Kidney (tissue), 13 donors: ENCODE measurements at regions not wholly inside any gene's neighbourhood (a gene's known extent, or its start where the extent isn't known, plus 50 kb on each side); places are given as distances from the start of the nearest gene placed in this dataset.
A peak's percentile ranks its signal among the peaks of the same experiment; 100 is the strongest.
"Not testable (repeated sequence)": the region's sequence is repeated elsewhere in the genome, so short reads cannot be mapped to it uniquely, and the experiment has no call there.

Experiments used
- DNase-seq, 5 donors: peaks; one replicate each; pipeline ENCODE4 v3.0.0-alpha.2; 2013 to 2020
- FAIRE-seq: peaks from 2 replicates; lab custom pipeline; 2012; peaks lifted over from hg19 to GRCh38; lab: Jason Lieb, UNC
- H3K27ac ChIP-seq, 2 donors: one replicate each; pipeline ENCODE4 v1.7.0; 2013; ENCODE audit warnings: low read depth in 2 of 2, low read length in 2 of 2, inconsistent platforms in 1 of 2
- H3K27me3 ChIP-seq: one replicate; pipeline ENCODE4 v1.7.1; 2013; ENCODE audit warnings: low read length, inconsistent platforms; ENCODE audit not compliant: control insufficient read depth, insufficient read depth
- H3K36me3 ChIP-seq, 3 donors: one replicate each; pipeline versions ENCODE4 v1.7.0 to v1.7.1; 2013; ENCODE audit warnings: low read length in 3 of 3, control low read depth in 1 of 3, inconsistent platforms in 1 of 3; ENCODE audit not compliant: insufficient read depth in 3 of 3, control insufficient read depth in 2 of 3
- H3K4me1 ChIP-seq, 3 donors: one replicate each; pipeline versions ENCODE4 v1.7.0 to v1.7.1; 2013; ENCODE audit warnings: low read length in 3 of 3, inconsistent platforms in 1 of 3, low read depth in 1 of 3; ENCODE audit not compliant: control insufficient read depth in 2 of 3, insufficient read depth in 2 of 3
- H3K4me3 ChIP-seq, 3 donors: one replicate each; pipeline versions ENCODE4 v1.7.0 to v1.8.1; 2013; ENCODE audit warnings: low read length in 3 of 3, control low read depth in 1 of 3, inconsistent platforms in 1 of 3
- H3K9ac ChIP-seq, 3 donors: one replicate each; pipeline versions ENCODE4 v1.7.0 to v1.7.1; 2013; ENCODE audit warnings: low read length in 3 of 3, control low read depth in 1 of 3, inconsistent platforms in 1 of 3
- H3K9me3 ChIP-seq, 3 donors: one replicate each; pipeline versions ENCODE4 v1.7.0 to v1.7.1; 2013; ENCODE audit warnings: low read length in 3 of 3, control low read depth in 1 of 3, inconsistent platforms in 1 of 3; ENCODE audit not compliant: control insufficient read depth in 2 of 3, insufficient read depth in 1 of 3
- intact Hi-C: fragments of 100-400 bp; cut with DNase I; formaldehyde crosslinking; loops from one replicate; pipeline ENCODE4 v1.11.1; 2022
- TF ChIP-seq, protein P1 (sequence below): IDR thresholded peaks from 3 replicates; pipeline ENCODE4 v1.5.1; 2012; ENCODE audit warnings: mild to moderate bottlenecking, moderate library complexity, borderline replicate concordance; ENCODE audit not compliant: insufficient read depth; ENCODE audit errors: extremely low read depth
- donor health status: control.
- donor health status: control.
- donor health status: control.
- donor health status: control.
- donor health status: control.
- donor health status: DM: yes; HTN: yes; CAD: no.
- donor health status: Normal renal cell carcinoma (clear cell type).

DNA sequence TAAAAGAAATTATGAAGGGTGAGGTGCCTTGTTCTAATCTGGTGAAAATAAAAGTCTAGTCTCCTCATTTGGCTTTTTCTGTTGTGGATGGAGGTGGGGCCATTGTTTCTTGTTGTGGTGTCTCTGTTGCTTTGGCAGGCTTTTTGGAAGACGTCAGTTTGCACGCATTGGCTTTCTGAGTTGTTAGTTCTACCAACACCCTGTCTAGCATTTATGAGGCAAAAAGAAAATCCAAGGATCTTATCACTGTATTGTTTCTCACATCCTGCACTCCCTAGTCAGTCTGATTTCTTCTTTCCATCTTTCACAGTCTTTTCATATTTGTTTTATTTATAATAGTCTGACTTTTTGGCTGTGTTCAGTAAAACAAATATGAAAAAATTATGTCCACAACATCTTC is 898.3 kb downstream of the REEP3 start:
- no peak overlapping the region for H3K9ac ChIP-seq
- FAIRE-seq, result no peak
- TF ChIP-seq, protein P1, sequence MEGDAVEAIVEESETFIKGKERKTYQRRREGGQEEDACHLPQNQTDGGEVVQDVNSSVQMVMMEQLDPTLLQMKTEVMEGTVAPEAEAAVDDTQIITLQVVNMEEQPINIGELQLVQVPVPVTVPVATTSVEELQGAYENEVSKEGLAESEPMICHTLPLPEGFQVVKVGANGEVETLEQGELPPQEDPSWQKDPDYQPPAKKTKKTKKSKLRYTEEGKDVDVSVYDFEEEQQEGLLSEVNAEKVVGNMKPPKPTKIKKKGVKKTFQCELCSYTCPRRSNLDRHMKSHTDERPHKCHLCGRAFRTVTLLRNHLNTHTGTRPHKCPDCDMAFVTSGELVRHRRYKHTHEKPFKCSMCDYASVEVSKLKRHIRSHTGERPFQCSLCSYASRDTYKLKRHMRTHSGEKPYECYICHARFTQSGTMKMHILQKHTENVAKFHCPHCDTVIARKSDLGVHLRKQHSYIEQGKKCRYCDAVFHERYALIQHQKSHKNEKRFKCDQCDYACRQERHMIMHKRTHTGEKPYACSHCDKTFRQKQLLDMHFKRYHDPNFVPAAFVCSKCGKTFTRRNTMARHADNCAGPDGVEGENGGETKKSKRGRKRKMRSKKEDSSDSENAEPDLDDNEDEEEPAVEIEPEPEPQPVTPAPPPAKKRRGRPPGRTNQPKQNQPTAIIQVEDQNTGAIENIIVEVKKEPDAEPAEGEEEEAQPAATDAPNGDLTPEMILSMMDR, result no peak
- H3K9me3 ChIP-seq, result no peaks in the 10 kb centered on the region
- intact Hi-C loops, result no loop called here
- no peak overlapping the region for H3K27ac ChIP-seq
- DNase-seq, result no peak
- no peaks in the 10 kb centered on the region for H3K27me3 ChIP-seq
- no peak overlapping the region for H3K4me3 ChIP-seq
- no peaks in the 10 kb centered on the region for H3K36me3 ChIP-seq
- H3K4me1 ChIP-seq, result no peaks in the 10 kb centered on the region

DNA sequence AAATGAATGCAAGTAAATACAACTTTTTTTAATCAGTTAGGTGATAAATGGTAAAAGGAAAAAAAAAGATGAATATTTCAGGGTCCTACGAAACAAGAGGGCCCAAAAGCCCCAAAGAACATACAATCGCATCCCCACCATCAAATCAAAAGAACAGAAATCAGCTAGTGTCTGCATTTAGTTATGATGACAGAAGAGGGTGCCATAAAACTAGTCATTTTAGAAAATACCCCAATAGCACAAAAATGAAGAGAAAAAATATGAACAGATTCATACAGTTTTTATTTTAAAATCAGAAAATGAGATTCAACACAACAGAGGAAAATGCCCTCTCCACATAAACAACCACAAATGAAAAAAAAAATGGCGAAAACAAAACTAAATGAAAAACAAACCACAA is 905.5 kb downstream of the REEP3 start:
- Histone ChIP-seq H3K4me1 (no peaks in the 10 kb centered on the region), H3K36me3 (no peaks in the 10 kb centered on the region), H3K27me3 (no peaks in the 10 kb centered on the region), H3K9ac (no peak overlapping the region), H3K9me3 (no peaks in the 10 kb centered on the region), H3K4me3 (no peak overlapping the region), H3K27ac (no peak overlapping the region)
- TF ChIP-seq, protein P1, result no peak
- FAIRE-seq (no peak), DNase-seq (no peak)
- intact Hi-C loops, result no loop called here

DNA sequence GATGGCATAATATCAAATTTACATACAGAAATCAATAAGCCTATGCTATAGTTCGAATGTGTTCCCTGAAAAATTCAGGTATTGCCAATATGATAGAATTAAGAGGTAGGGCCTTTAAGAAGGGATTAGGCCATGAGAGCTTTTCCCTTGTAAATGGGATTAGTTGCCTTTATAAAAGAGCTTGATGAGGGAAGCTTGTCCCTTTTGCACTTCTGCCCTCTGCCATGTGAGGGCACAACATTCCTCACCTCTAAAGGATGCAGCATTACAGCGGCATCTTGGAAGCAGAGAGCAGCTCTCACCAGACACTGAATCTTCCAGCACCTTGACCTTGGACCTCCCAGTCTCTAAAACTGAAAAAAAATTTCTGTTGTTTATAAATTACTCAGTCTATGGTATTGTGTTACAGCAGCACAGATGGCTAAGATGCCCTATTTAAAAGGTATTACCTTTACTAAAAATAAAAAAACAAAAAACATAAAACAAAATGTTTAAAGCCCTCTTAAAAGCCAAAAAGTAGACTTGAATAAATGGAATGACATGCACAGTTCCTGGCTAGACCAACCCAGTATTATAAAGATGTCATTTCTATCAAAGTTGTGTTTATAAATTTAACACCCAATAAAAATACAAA is 909.6 kb downstream of the REEP3 start:
- Histone ChIP-seq H3K27ac (no peak overlapping the region), H3K4me1 (no peaks in the 10 kb centered on the region), H3K4me3 (no peak overlapping the region), H3K9me3 (no peaks in the 10 kb centered on the region), H3K36me3 (no peaks in the 10 kb centered on the region), H3K27me3 (no peaks in the 10 kb centered on the region), H3K9ac (no peak overlapping the region)
- intact Hi-C loops, result no loop called here
- TF ChIP-seq, protein P1, result peak; percentile 22
- FAIRE-seq (no peak), DNase-seq (peak in 3 of 5 donors; percentile 26 to 51 (median 31))

DNA sequence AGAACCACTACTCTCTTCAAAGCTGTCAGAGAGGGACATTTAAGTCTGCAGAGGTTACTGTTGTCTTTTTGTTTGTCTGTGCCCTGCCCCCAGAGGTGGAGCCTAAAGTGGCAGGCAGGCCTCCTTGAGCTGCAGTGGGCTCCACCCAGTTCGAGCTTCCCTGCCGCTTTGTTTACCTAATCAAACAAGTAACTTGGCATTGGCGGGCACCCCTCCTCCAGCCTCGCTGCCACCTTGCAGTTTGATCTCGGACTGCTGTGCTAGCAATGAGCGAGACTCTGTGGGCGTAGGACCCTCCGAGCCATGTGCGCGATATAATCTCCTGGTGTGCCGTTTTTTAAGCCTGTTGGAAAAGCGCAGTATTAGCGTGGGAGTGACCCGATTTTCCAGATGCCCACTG is 920.7 kb downstream of the REEP3 start:
- H3K36me3 ChIP-seq, H3K27me3 ChIP-seq, H3K9ac ChIP-seq, H3K27ac ChIP-seq, H3K9me3 ChIP-seq, H3K4me3 ChIP-seq, FAIRE-seq, H3K4me1 ChIP-seq, intact Hi-C loops, DNase-seq: not testable (repeated sequence)
